Stimulated activated CD8-positive, alpha-beta memory T cell treated with anti-CD3 and anti-CD28 coated beads, Interleukin-7, amount 100 ng/mL, for 48 hours (primary cell): ENCODE measurements at regions not wholly inside any gene's neighbourhood (a gene's known extent, or its start where the extent isn't known, plus 50 kb on each side); places are given as distances from the start of the nearest gene placed in this dataset.

ENCODE experiments used
- DNase-seq, 2 donors: peaks; one replicate each; pipeline ENCODE4 v3.0.0-alpha.2; 2020; ENCODE audit warnings: low read depth in 1 of 2; ENCODE audit errors: extremely low read depth in 1 of 2

GRCh38 chr1:232452117-232452516 is 177.8 kb downstream of the SIPA1L2 start:
- no peak for DNase-seq

GRCh38 chr1:232451506-232451905 is 178.4 kb downstream of the SIPA1L2 start:
- no peak for DNase-seq

GRCh38 chr1:232450615-232451014 is 179.3 kb downstream of the SIPA1L2 start:
- DNase-seq, result no peak

DNA sequence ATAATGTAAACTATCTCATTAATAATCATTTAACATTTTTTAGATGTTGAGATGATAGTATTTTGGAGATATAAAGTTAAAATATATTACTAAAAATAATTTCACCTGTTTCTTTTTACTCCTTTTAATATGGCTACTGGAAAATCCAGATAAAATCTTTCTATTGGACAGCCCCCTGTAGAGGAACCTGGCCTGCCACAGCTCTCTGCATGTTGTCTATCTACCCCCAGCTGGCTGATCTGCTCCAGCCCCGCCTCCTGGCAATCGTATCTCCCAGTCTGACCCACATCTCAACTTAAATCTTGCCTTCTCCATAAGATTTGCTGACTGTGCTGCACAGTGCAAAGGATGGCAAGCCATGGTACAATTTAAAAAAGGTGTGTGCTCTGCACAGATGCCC is 182.8 kb downstream of the SIPA1L2 start:
- DNase-seq, result no peak

DNA sequence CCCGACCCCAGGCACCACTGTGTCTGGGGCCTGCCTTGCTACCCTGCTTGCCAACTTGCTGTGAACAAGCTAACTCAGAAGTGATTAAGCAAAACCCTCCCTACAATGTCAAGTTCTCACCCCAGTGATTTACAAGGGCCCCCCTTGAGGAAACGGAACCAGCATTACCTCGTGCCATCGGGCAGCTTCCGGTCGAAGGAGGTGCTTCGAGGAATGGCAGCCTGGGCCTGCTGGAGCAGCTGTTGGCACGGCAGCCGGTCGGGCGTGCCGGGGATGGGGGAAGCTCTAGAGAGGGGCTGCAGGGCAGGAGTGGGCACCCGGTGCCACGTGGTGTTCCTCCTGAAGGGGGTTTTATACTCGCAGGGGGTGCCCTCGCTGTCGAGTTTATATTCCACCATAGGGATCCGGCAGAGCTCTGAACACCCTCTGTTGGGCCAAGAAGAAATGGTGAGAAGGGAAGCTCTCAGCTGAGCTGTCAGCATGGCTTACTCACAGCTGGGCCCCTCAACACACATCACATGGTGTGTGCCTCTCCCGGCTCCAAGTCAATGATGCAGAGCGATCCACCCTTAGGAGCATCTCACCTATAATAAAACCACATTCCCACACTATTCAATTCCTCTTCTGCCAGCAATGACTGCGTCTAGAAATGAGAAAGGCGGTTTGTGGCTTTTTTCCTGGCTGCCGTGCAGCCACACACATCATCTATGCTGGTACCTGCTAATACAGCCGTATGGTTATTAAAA is 184.4 kb downstream of the SIPA1L2 start:
- DNase-seq, result no peak

- DNase-seq, result no peak
These were observed 186.6 kb downstream of the SIPA1L2 start for GRCh38 chr1:232443372-232443771.

GRCh38 chr1:232441036-232441411 is 188.9 kb downstream of the SIPA1L2 start:
- DNase-seq, result no peak

DNA sequence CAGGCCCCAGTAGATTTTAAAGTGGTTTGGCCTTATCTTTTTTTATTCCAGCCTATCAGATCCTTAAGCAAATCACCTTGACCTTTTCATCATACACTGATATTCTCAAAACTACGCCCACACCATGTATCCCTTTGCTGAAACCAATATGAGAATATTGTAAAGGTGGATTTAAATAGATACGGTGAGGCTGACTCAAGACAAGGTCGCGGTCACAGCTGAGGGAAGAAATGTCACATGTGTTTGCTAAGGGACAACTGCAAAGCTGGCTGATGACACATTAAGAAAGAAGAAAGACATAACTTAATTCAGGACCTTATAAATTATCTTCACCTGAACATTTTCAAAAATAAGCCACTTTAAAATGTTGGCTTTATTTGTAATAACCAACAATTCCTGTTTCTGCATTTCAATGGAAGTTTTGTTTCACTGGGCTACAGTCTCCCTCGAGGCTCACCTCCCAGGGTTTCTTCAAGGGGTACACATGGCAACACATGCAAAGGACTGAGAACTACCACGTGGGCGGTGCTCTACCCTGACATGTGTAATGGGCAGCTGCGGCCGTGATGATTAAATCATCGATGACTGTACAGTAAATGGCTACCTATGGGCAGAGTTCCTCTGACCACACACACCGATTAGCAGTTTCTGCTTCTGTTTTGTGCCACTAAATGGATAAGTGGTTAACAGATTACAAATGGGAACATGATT is 189.5 kb downstream of the SIPA1L2 start:
- no peak for DNase-seq

GRCh38 chr1:232439011-232439410 is 190.9 kb downstream of the SIPA1L2 start:
- DNase-seq, result no peak

GRCh38 chr1:232438476-232438875 is 191.5 kb downstream of the SIPA1L2 start:
- DNase-seq, result no peak

GRCh38 chr1:232437510-232437909 is 192.4 kb downstream of the SIPA1L2 start:
- DNase-seq, result no peak

GRCh38 chr1:232435729-232436128 is 194.2 kb downstream of the SIPA1L2 start:
- no peak for DNase-seq

DNA sequence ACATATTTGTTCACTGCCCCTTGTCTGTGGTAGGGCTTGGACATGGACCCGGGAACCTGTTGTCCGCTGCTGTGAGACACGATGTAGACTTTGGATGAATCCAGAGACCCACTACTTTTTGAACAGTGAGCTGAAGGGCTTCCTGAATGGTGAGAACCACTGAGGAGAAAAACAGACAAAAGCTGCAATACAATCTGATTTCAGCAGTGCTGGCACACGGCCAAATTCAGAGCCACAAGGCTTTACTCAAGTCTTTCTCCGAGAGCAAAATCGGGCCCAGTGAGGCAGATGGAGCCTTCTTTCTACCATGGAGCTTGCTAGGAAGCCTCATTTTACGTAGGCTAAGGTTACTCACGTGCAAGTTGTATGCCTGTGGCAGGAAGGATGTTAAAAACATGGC is 197.6 kb downstream of the SIPA1L2 start:
- no peak for DNase-seq

- no peak for DNase-seq
These were observed 198.2 kb downstream of the SIPA1L2 start for GRCh38 chr1:232431748-232432147.

- no peak for DNase-seq
These were observed 198.6 kb downstream of the SIPA1L2 start for GRCh38 chr1:232431326-232431725.

GRCh38 chr1:232430467-232430866 is 199.5 kb downstream of the SIPA1L2 start:
- DNase-seq, result no peak

- DNase-seq, result no peak
These were observed 201.0 kb downstream of the SIPA1L2 start for GRCh38 chr1:232428786-232429530.

DNA sequence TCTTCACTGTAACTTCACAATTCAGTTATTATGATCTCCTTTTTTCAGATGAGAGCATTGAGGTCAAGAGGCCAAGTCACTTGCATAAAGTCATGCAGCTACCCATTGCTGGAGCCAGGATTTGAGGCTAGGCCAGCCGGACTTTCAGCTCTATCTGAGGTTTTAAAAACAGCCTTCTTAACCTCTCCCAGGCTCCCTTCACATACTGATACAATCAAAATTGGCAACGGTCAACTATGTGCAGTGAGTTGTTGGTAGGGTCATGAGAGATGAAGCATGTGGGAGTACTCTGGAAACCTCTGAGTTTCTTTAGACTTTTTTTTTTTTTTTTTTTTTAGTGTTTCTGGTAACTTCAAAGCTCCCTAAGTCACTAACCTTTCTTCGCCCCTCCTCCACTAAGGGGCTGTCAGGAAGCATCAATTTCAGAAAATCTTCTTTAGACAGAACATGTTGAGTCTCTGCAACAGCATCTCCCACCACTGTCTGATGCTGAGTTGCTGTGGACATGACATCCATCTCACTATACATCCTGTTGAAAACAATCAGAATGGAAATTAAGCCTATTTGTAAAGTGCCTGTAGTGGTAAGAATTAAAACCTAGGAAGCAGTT is 201.8 kb downstream of the SIPA1L2 start:
- DNase-seq, result no peak

DNA sequence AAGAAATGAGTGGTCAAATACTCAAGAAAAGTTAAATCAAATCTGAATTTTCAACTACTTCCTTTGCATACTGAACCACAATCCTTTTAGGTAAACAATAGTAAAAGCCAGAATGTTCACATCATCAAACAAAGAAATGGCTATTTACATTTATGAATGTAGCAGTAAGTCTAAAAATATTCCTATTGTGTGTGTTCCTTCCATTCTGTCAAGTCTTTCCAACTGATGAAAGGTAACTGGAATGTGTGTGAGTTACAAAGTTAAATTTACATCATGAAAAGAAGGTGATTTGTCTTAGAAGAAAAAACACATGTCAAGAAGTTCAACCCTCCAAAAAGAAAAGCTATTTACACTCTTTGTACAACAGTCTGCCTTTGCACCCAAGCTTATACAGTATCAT is 203.1 kb downstream of the SIPA1L2 start:
- DNase-seq, result no peak

GRCh38 chr1:232425421-232425820 is 204.5 kb downstream of the SIPA1L2 start:
- no peak for DNase-seq

- no peak for DNase-seq
These were observed 206.3 kb downstream of the SIPA1L2 start for GRCh38 chr1:232423591-232423990.
